Calu3 (cell line): ENCODE measurements at regions not wholly inside any gene's neighbourhood (a gene's known extent, or its start where the extent isn't known, plus 50 kb on each side); places are given as distances from the start of the nearest gene placed in this dataset.

Experiments
- BruUV-seq: library from RNA; stranded (reverse); fragments of 400-500 nt; replicated peaks from 2 replicates; lab custom pipeline; 2021; lab: Mats Ljungman, UMichigan
- CTCF ChIA-PET: fragments of 300-600 bp; sonication (Branson Sonifier 250); formaldehyde crosslinking; loops from one replicate; lab custom pipeline; 2022; ENCODE audit warnings: antibody characterized with exemption; lab: Charles Lee
- DNase-seq: peaks from one replicate; pipeline ENCODE4 v3.0.0; 2022
- H3K27ac Mint-ChIP-seq: one replicate; pipeline ENCODE4 v1.8.0; 2022; ENCODE audit warnings: mixed read lengths; ENCODE audit not compliant: unreplicated experiment
- H3K27me3 Mint-ChIP-seq: one replicate; pipeline ENCODE4 v1.8.0; 2022; ENCODE audit warnings: mixed read lengths; ENCODE audit not compliant: unreplicated experiment
- H3K36me3 Mint-ChIP-seq: one replicate; pipeline ENCODE4 v1.8.0; 2022; ENCODE audit warnings: mild to moderate bottlenecking, moderate library complexity, mixed read lengths; ENCODE audit not compliant: insufficient read depth, unreplicated experiment
- H3K4me1 Mint-ChIP-seq: one replicate; pipeline ENCODE4 v1.8.0; 2022; ENCODE audit warnings: mild to moderate bottlenecking, low read depth, mixed read lengths; ENCODE audit not compliant: unreplicated experiment
- H3K4me3 Mint-ChIP-seq: one replicate; pipeline ENCODE4 v1.8.0; 2022; ENCODE audit warnings: mild to moderate bottlenecking, low read depth, moderate library complexity, mixed read lengths; ENCODE audit not compliant: unreplicated experiment
- H3K9me3 Mint-ChIP-seq: one replicate; pipeline ENCODE4 v1.8.0; 2022; ENCODE audit warnings: low read depth, mixed read lengths; ENCODE audit not compliant: unreplicated experiment
- CTCF ChIP-seq: fragments of 200-600 bp; IDR thresholded peaks from one replicate; pipeline ENCODE4 v1.8.0; 2022; ENCODE audit warnings: antibody characterized with exemption; ENCODE audit not compliant: unreplicated experiment
- intact Hi-C: fragments of 100-400 bp; cut with micrococcal nuclease; formaldehyde crosslinking; loops from one replicate; pipeline ENCODE4 v1.10.0; 2022; ENCODE audit not compliant: unreplicated experiment

- no peaks in the 10 kb centered on the region for H3K27me3 Mint-ChIP-seq
- no peak overlapping the region for H3K27ac Mint-ChIP-seq
- TF ChIP-seq CTCF = no peak
- CTCF ChIA-PET = no interaction called here
- H3K4me3 Mint-ChIP-seq = no peak overlapping the region
- no peak for DNase-seq
- H3K4me1 Mint-ChIP-seq = no peaks in the 10 kb centered on the region
- peaks cover 11% of the 10 kb centered on the region for H3K9me3 Mint-ChIP-seq
- intact Hi-C loops = no loop called here
- no TSS peak for BruUV-seq
- H3K36me3 Mint-ChIP-seq = no peaks in the 10 kb centered on the region
Observed at GRCh38 chr2:145413261-145414030, 893.5 kb upstream of the ZEB2 start.

DNA sequence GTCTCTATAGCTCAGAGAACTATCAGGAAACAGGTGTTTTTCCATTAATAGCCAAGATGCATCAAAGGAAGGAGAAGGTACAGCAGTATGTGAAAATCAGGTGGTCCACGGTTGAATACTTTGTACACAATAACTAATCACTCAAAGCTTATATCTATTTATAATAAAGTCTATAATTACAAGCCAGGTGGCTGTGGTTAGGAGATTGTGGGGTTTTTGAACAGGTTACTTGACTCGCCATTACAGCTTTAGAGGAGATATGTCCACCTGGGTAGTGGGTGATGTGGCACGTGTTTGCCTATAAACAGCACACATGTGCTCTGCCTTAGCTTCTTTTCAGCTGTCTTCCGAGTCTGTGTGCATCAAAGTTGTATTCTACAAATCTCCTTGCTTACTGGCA lies 892.2 kb upstream of the ZEB2 start:
- BruUV-seq = no TSS peak
- H3K4me1 Mint-ChIP-seq = no peaks in the 10 kb centered on the region
- intact Hi-C loops = no loop called here
- CTCF ChIA-PET = no interaction called here
- peaks cover 11% of the 10 kb centered on the region for H3K9me3 Mint-ChIP-seq
- no peaks in the 10 kb centered on the region for H3K27me3 Mint-ChIP-seq
- no peak overlapping the region for H3K4me3 Mint-ChIP-seq
- H3K27ac Mint-ChIP-seq = no peak overlapping the region
- no peak for DNase-seq
- no peaks in the 10 kb centered on the region for H3K36me3 Mint-ChIP-seq
- no peak for TF ChIP-seq CTCF

DNA sequence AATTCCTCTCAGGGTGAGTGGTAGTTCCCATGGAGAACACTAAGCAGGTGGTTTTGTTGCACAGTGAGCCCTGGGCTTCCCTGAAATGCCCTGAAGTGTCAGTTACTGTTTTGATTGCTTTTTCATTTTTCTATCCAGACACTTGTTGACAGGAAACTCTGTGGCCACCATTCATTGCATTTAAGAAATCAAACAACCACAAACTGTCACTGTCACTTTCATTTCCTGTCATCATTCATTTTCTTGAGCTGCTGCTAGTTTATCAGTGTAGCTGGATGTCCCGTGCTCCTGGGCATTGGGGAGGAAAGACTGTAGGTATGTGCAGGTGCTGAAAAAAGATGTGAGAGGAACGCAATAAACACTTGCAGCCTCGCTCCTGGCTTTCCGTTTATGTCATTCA lies 891.6 kb upstream of the ZEB2 start:
- H3K27ac Mint-ChIP-seq = no peak overlapping the region
- CTCF ChIA-PET = no interaction called here
- intact Hi-C loops = no loop called here
- no peaks in the 10 kb centered on the region for H3K27me3 Mint-ChIP-seq
- no peak for TF ChIP-seq CTCF
- H3K4me1 Mint-ChIP-seq = no peaks in the 10 kb centered on the region
- no peak for DNase-seq
- no TSS peak for BruUV-seq
- no peaks in the 10 kb centered on the region for H3K36me3 Mint-ChIP-seq
- H3K9me3 Mint-ChIP-seq = peaks cover 8% of the 10 kb centered on the region
- H3K4me3 Mint-ChIP-seq = no peak overlapping the region

DNA sequence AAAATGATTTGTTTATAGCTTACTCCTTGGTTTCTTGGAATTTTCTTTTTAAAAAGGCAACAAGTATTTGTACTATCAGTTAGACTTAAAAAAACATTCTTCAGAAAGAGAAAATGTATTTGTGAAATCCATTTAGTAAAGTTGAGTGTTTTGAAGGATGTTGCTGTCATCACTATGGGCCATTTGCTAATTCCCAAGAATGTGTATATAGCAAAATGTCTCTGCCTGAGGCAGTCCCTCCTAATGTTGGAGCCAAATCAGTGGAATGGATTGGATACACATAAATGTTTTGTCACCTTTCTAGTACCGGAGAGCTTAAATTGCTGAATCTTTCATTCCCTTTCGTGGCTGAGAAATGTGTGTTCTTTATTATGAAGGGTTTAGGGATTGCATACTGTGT lies 890.2 kb upstream of the ZEB2 start:
- Mint-ChIP-seq H3K36me3 (no peaks in the 10 kb centered on the region), H3K4me1 (no peaks in the 10 kb centered on the region), H3K4me3 (no peak overlapping the region), H3K9me3 (peaks cover 2% of the 10 kb centered on the region), H3K27ac (no peak overlapping the region), H3K27me3 (no peaks in the 10 kb centered on the region)
- intact Hi-C loops = no loop called here
- no peak for TF ChIP-seq CTCF
- CTCF ChIA-PET = no interaction called here
- DNase-seq = no peak
- BruUV-seq = no TSS peak
